GM18873 (cell line): ENCODE measurements at regions not wholly inside any gene's neighbourhood (a gene's known extent, or its start where the extent isn't known, plus 50 kb on each side); places are given as distances from the start of the nearest gene placed in this dataset.
A peak's percentile ranks its signal among the peaks of the same experiment; 100 is the strongest.
"Not testable (repeated sequence)": the region's sequence is repeated elsewhere in the genome, so short reads cannot be mapped to it uniquely, and the experiment has no call there.

Experiments used
- ATAC-seq: cut with Tn5 transposase; IDR thresholded peaks from one replicate; pipeline ENCODE4 v1.9.1; 2021; ENCODE audit warnings: mild to moderate bottlenecking, moderate library complexity, moderate number of reproducible peaks; ENCODE audit not compliant: unreplicated experiment, low FRiP score

DNA sequence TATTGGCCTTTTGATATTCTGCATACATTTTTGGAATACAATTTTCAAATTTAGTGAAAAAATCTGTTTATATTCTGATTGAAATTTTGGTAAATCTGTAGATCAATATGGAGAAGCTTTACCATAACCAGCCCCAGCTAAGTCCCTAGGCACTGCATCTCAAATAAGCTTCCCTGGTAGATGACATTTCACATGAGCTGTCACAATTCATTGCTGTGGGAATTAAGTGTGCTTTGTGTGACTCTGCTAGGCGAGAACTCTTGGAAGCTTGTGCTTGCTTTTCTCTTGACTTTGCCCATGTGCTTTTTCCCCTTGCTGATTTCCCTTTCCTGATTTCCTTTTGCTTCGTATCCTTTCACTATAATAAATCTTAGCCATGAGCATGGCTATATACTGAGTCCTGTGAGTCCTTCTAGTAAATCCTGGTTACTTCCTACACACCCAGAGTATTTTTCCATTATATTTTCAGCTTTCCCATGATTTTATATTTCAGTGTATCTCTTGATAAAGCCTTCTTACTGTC, 166.5 kb upstream of the MMS22L start:
- no peak for ATAC-seq

DNA sequence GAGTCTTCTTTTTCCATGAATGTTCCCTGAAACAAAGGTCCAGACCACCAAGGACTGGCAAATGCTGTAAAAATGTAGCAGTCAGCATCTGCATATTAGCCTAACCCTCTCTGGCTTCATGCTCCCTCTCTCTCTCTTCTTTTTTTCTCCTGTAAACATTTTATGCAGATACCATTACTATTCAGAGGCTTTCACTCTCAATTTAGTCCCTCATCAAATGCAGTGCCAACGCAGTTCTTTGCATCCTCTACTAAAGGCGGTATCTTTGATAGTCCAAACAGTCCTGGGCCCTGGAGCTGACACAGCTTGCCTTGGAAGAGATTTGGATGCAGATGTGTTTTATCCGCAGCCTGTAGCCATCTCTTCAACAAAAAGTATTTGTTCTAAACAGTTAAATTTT, 167.1 kb upstream of the MMS22L start:
- no peak for ATAC-seq

DNA sequence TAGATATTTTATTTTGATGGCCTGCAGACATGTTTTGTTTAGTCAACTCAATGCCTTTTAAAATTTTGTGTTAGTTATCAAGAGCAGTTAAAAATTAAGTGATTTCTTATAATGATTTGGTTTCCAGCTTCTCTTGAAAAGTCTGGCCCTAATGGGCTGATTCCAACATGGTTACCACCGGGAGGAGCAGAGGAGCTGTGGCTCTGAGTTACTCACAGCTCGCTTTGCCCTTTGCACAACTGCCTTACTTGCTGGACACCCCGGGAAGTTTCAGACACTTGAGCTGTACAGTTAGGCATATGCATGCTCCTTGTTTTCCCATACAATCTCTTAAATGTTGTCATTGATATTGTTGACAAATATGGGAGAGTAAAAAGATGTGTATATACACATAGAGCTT, 173.1 kb upstream of the MMS22L start:
- no peak for ATAC-seq

DNA sequence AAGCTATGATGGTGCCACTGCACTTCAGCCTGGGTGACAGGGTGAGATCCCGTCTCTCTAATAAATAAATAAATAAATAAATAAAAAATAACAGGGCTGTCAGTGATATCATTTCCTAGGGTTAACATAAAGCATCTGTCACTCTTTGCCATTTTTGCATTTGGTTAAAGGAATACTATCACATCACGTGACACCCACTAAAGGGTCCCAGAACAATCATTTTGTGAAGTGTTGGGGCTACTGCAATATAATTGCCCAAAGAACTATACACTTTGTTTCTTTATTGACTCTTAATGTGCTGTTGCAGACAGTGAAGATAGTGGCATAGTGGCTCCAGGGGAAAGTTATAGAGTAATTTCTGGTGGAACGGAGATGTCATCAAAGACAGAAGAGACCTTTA, 176.5 kb upstream of the MMS22L start:
- ATAC-seq, result no peak

DNA sequence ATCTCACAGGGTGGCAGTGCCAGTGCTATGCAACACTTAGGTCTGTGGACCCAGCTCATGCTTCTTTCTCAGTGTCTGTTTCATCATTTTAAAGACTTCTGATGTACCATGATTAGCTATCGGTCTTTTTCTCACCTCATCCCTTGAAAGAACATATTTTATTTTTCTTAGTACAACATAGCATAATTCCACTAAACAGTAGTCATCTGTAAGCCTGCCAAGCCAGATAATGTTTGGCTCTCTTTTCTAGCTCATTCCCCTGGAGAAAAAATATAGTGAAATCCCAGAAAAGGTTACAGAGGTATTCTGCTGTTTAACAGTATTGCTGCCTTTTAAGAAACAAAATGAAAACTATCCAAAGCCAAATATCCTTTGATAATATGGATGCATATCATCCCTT, 177.0 kb upstream of the MMS22L start:
- ATAC-seq, result no peak

DNA sequence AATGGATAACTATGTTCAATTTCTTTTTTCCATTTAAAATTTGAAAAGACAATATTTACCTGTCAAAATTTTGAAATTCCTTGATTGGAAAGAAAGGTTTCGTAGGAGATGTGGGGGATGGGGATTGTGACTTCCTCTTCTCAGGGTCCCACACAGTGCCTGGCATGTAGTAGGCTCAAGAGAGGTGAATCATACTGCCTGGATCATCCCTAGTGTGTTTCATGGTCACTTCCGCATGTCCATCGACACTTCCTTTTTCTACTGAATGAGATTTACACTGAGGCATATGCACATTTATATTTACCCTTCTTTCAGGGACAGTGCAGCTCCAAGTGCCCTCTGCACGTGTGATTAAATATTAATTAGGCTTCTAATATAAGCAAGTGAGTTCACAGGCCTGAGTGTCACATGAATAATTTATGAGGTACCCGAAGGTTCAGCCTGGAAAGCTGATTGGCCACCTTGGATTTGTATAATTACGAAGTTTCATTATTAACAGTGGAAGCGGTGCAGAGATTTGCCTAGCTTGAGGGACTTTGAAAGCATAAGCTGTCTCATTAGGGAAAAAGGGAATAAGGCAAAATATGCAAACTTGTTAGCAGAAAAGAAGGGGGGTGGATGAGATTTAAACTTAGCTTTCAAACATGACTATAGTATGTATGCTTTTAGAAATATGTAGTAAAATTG, 177.5 kb upstream of the MMS22L start:
- no peak for ATAC-seq

DNA sequence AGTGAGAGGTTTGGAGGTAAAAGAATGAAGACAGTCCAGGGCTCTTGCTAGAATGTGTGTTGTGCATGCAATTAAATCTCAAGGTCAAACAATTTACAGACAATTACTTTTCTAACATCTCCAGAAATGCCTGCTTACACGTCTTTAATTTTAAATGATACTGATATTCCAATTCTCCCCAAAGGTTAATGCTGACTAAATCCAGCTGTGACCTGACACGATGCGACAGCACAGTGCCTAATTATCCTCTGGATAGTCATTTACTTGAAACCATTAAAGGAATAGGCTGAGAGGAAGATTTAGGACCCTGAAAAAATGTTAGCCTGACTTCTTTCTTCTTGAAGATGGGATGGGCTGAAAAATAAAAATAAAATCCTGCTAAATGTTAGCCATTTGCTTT, 178.2 kb upstream of the MMS22L start:
- ATAC-seq, result no peak

DNA sequence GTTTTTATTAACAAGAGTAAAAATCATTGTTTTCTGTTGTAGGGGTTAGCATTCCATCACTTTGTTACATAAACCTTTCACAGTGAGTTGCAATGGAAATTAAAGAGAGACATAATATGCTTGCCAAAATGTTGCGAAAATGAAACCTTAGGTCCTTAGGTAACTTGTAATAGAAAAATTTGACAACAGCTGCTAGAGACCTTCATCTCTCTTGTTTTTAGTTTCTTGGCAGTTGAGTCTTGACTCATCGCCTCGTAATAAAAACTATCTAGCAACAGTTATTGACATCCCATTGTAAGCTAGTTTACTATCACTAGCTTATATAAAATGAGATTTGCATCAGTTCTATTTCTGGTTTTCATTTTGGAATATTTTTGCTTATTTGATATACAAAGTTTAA, 179.0 kb upstream of the MMS22L start:
- ATAC-seq, result no peak

DNA sequence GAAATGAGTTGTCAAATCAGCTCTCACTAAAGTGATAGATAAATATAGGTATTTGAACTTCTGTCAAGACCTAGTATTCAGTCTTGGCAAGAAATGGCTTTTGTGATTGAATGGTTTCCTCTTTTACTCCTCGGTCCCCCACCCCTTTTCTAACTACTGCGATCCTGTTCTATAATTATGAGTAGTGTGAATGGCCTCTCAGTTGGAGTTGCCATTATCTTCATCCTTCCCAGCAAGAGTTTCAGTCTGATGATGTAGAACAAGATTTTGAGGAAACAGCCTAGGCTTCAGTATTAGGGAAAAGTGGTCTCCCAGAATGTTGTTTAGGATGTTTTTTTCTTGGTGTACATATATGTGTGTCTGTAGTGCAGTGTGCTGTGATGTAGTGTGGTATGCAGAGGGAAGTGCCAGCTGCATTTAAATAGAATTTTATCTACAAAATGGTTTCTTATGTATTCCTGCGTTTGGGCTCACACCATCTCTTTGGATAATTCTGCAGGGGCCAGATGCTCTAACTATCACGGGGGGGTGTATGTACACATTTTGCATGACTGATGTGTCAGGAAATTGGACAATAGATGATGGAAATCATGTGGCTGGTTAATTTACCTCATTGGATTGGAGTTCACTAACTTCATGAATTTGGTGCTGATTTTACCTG, 180.1 kb upstream of the MMS22L start:
- ATAC-seq, result no peak

DNA sequence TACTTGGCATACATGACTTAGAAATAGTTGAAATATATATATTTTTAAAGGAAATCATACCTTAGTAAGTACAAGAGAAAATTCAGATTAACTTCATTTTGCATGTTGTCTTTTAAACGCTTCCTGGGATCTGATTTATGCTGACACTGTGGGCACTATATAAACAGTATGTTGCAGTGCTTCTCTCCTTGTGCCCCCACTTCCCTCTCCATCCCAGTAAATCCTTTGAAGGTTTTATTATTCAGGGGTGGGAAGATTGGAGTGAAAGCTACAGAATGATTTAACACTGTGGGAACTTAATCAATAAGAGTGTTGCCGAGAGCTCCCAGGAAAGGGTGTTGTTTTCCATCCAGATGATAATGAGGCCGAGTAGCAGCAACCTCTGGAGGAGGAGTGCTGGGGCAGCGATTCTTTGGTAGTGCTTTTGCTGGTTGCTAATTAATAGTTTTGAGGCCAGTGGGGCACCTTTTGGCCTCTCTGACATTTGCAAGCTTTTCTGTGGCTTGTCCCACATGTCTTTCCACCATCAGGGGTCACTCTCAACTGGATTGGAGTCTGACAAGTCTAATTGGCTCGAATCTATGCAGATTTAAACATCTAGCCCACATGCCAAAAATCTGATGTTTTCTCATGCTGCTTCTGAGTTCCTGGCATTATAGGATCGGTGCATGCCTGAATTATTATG, 183.0 kb upstream of the MMS22L start:
- no peak for ATAC-seq

DNA sequence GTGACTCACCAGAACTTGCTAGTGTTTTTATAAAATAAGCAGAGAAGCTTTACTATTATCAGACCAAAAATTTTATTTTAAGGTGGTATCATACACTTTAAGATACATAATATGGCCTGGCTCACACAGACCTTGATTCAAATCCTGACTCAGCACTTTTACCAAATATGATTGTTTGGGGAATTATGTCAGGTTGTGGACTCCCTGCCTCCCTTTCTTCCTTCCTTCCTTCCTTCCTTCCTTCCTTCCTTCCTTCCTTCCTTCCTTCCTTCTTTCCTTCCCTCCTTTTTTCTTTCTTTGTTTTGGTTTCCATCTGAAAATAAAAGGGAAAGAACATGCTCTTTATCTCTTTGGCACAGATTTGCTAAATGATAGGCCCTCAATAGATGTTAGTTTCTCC, 186.0 kb upstream of the MMS22L start:
- no peak for ATAC-seq

DNA sequence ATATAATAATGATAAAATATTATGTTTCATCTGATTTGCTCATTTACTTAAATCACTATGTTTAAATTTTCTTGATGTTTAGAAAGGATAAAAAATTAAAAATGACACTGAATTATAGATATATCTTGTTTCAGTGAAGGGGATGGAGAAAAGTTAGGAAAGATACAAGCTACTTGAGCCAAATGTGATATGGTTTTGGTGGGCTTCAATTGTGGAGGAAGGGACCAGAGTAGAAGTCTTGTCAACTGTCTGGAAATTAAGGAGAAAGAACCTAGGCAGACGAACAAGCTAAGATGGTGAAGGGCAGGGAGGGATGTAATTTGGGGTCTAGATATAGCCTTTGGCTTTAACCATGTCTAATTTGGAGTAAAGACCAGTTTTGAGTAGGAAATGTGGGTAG, 186.4 kb upstream of the MMS22L start:
- ATAC-seq, result no peak

DNA sequence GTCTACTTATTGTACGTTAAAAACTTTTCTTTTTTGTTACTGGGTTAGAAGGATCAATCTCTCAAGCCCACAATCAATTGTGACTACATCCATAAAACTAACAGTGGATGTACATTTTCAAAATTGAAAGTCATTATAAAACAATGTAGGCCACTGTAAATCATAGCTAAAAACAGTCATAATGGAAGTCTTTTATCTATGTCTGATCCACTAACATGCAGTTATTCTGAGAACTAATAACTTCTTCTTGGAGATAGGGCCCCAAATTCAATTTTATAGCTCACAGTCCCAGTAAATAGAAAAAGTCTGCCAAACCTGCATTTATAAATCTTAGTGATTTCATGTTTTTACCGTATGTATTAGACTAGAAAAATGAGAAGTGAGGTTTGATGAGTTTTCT, 187.3 kb upstream of the MMS22L start:
- ATAC-seq, result no peak

DNA sequence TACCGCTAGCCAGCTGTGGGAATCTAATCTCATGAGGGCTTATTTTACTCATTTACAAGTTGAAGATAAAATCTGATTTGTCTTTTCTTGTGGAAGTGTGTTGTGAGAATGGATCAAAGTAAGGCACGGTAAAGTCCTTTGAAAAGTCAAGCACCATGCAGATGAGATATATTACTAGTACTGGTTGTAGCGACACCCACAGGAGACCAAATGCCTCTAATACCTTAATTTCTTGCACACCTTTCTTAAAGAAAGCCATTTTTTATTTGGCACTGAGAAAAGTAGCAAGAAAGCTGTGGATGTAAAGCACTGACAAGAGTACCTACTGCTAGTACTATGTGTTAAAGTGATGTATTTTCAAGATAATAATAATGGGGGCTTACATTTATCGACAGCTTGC, 191.0 kb upstream of the MMS22L start:
- ATAC-seq, result no peak

DNA sequence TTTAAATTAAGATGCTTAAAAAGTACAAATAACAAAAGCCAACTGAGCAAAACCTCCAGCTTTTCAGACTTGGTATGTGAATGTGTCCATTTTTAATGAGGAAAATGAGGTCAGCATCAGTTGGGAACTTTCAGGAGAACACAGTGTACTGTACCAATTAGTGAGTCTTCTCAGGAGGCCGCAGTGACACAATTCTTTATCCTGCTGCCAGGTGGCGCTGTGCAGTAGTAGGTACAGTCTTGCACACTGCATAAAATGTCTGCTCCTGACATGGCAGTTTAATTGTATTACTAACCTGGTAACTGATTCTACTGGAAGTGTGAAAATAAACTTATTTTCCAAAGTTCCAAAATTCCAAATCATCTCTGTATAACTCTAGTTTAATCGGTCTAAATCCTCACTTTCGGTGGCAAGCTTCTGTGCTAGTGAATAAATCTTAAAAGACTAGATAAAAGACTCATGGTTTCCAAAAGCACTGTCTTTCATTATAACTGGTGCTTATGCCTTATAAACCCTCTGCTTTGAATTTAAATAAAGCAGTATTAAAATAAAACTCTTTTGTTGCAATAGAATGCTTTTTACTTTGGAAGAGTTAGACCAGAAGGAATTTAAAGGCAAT, 214.8 kb upstream of the MMS22L start:
- peak; percentile 97 for ATAC-seq

DNA sequence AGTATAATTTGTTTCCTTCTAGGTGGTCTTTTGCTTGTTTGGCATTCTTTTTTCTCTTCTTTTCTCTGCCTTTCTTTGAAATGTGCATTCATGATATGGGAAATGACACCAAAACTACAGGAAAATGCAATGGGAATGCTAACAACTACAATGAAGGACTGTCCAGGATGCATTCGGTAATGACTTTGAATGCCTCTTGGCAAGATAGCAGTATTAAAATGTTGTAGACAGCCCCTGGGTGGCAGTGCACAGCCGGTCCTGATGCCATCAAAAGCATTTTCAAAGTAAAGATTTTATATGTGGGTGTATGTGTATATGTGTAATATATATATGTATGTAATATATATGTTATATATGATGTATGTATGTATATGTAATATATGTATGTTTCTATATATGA, 218.8 kb upstream of the MMS22L start:
- ATAC-seq, result no peak

DNA sequence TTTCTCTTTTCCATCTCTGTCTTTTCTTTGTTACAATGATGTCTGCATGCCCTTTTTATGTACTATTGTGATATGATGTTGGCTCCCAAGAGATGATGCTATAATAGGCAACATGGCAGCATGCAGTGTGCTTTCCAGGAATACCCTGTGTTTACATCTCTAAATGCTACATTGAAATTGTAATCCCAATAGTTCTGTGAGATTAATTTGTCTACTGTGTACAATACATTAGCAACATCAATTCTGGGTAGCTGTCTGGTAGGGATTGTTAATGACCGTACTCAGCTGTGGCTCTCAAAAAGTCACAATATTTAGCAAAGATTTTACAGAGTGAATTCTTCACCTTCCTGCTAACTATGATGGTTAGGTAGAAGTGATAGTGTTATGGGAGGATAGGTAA, 225.6 kb upstream of the MMS22L start:
- no peak for ATAC-seq

DNA sequence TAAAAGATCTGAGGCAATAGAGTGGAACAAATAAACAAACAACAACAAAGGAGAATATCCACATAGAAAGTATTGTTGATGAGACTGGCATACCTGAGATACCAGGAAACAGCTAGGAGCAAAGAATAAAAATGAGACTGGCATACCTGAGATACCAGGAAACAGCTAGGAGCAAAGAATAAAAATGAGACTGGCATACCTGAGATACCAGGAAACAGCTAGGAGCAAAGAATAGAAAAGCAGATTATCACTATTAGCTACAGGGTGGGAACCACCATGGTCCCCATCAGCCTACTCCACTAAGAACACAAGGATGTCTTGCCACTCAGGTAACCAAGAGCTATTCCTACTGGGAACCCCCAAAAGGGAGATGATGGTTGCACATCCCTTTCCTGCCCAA, 230.2 kb upstream of the MMS22L start:
- ATAC-seq, result not testable (repeated sequence)

DNA sequence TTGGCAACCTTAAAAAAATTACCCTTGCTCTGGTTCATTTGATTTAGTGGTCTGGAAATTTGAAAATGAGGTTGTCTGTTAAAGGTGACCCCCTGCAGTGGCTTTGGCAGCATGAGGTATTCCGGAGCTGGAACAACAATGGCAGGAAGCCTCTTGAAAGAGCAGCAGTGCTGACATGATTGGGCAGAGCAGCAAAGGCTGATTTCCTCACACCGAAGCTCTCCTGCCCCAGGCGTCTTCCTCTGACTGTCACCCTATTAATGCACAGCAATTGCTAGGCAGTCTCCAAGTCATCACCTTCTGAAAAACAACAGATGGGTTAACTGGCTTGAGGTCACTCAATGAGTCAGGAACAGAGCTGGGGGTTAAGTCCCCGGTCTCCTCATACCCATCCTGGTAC, 241.8 kb upstream of the MMS22L start:
- ATAC-seq, result no peak

DNA sequence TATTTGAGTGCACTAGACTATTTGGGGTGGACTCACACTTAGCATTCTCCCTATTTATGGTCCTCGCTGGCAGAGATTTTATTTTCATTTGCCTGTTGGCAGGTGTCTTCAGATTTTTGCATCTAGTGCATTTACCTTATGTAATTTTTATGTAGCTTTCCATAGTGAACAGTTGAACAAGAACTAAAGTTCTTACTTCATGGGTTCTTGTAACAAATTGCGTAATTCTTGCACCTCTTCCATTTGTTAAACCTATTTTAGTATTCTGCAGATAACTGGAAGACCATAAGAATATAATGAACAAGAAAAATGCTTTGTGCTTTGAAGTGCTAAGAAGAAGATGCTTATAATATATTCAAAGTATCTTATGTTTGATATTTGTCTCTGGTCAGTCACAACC, 252.8 kb upstream of the MMS22L start:
- ATAC-seq, result no peak

DNA sequence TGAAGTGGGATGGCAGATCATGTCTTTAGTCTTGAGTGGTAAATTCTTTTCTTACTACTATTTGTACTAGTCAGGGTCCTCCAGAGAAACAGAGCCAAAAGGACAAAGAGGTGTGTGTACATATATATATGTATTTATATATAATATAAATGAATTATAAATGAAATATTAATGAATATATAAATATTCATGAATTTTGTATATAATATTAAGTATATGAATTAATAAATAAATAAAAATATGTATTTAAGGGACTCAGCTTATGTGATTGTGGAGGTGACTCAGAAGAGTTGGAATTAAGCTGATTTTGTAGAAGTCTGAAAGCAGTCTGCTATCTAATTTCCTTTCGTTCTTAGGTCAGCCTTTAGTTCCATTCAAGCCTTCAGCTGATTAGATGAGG, 265.3 kb upstream of the MMS22L start:
- ATAC-seq, result no peak
